Mucosa of descending colon (tissue), 3 donors: ENCODE measurements at regions not wholly inside any gene's neighbourhood (a gene's known extent, or its start where the extent isn't known, plus 50 kb on each side); places are given as distances from the start of the nearest gene placed in this dataset.

Experiments
- ATAC-seq: fragments of 200-7000 bp; cut with Tn5 transposase; one replicate; pipeline ENCODE4 v1.9.1; 2020; ENCODE audit warnings: mild to moderate bottlenecking, moderate library complexity
- DNase-seq, 3 donors: peaks; one replicate each; pipeline ENCODE4 v3.0.0-alpha.2; 2020
- H3K36me3 ChIP-seq: fragments of 200-600 bp; one replicate; pipeline ENCODE4 v1.8.0; 2021; ENCODE audit warnings: low read depth, mild to moderate bottlenecking
- H3K4me1 ChIP-seq: fragments of 200-600 bp; one replicate; pipeline ENCODE4 v1.8.0; 2021; ENCODE audit warnings: low read depth, mild to moderate bottlenecking
- H3K4me3 ChIP-seq: fragments of 200-600 bp; one replicate; pipeline ENCODE4 v1.8.0; 2021; ENCODE audit warnings: mild to moderate bottlenecking
- H3K9me3 ChIP-seq: fragments of 200-600 bp; one replicate; pipeline ENCODE4 v1.8.0; 2021; ENCODE audit warnings: mild to moderate bottlenecking
- CTCF ChIP-seq: fragments of 200-600 bp; IDR thresholded peaks from one replicate; pipeline ENCODE4 v1.8.0; 2022; ENCODE audit warnings: antibody characterized with exemption, mild to moderate bottlenecking
- intact Hi-C, 2 donors: fragments of 100-400 bp; cut with DNase I in 1 of 2; cut with micrococcal nuclease in 1 of 2; formaldehyde crosslinking; loops; one replicate each; pipeline versions ENCODE4 v1.11.0 to v1.11.1; 2022; cut with DNase I, micrococcal nuclease
- donor health status: DM: no; HTN: no; CAD: no; lungs with moderate emphysema.
- donor health status: DM: no; HTN: no; CAD: no.
- donor health status: DM: no; HTN: yes; CAD: no.

- peak; percentile 98 for ATAC-seq
Measured at GRCh38 chr2:60674524-60675165, 81.4 kb upstream of the PAPOLG start.

GRCh38 chr2:60675301-60675700 lies 80.8 kb upstream of the PAPOLG start:
- no peak for DNase-seq
- ATAC-seq: no peak
- TF ChIP-seq CTCF: no peak
- Histone ChIP-seq H3K4me1 (no peaks in the 10 kb centered on the region), H3K4me3 (no peak overlapping the region), H3K9me3 (no peaks in the 10 kb centered on the region), H3K36me3 (no peaks in the 10 kb centered on the region)
- intact Hi-C loops: no loop called here

More at GRCh38 chr2:60674524-60675165, 81.4 kb upstream of the PAPOLG start:
- no peaks in the 10 kb centered on the region for H3K36me3 ChIP-seq
- DNase-seq: peak; percentile 79 to 93 (median 89)
- intact Hi-C loops: no loop called here
- H3K9me3 ChIP-seq: no peaks in the 10 kb centered on the region
- TF ChIP-seq CTCF: peak; percentile 93
- H3K4me3 ChIP-seq: no peak overlapping the region
- no peaks in the 10 kb centered on the region for H3K4me1 ChIP-seq

GRCh38 chr2:60676706-60677330 lies 79.2 kb upstream of the PAPOLG start:
- Histone ChIP-seq H3K4me1 (no peaks in the 10 kb centered on the region), H3K36me3 (no peaks in the 10 kb centered on the region), H3K4me3 (no peak overlapping the region), H3K9me3 (no peaks in the 10 kb centered on the region)
- no peak for TF ChIP-seq CTCF
- intact Hi-C loops: no loop called here
- DNase-seq: no peak
- no peak for ATAC-seq

- H3K36me3 ChIP-seq: no peaks in the 10 kb centered on the region
- TF ChIP-seq CTCF: no peak
- ATAC-seq (no peak), DNase-seq (peak in 1 of 3 donors; percentile 35)
- intact Hi-C loops: no loop called here
- H3K4me1 ChIP-seq: no peaks in the 10 kb centered on the region
- H3K9me3 ChIP-seq: no peaks in the 10 kb centered on the region
- H3K4me3 ChIP-seq: no peak overlapping the region
Measured at GRCh38 chr2:60677356-60677755, 78.7 kb upstream of the PAPOLG start.

- no peak for ATAC-seq
- Histone ChIP-seq H3K36me3 (no peaks in the 10 kb centered on the region), H3K4me1 (no peaks in the 10 kb centered on the region), H3K9me3 (no peaks in the 10 kb centered on the region), H3K4me3 (no peak overlapping the region)
- TF ChIP-seq CTCF: no peak
- no peak for DNase-seq
- intact Hi-C loops: no loop called here
Measured at GRCh38 chr2:60678551-60678950, 77.5 kb upstream of the PAPOLG start.
